RWPE2 (cell line): ENCODE measurements at regions not wholly inside any gene's neighbourhood (a gene's known extent, or its start where the extent isn't known, plus 50 kb on each side); places are given as distances from the start of the nearest gene placed in this dataset.

Experiments
- ATAC-seq: fragments of 200-7000 bp; cut with Tn5 transposase; 3 replicates; pipeline ENCODE4 v1.9.1; 2021; ENCODE audit warnings: low read depth
- DNase-seq: peaks from one replicate; pipeline ENCODE4 v3.0.0-alpha.2; 2020; ENCODE audit warnings: low spot score
- H3K27ac ChIP-seq: fragments of 450-650 bp; 2 replicates; pipeline ENCODE4 v1.5.1; 2017; ENCODE audit warnings: mild to moderate bottlenecking; ENCODE audit not compliant: poor library complexity, severe bottlenecking
- H3K27me3 ChIP-seq: fragments of 250-450 bp; sonication (Bioruptor Pico); 2 replicates; pipeline ENCODE4 v1.5.1; 2021; ENCODE audit warnings: mild to moderate bottlenecking, moderate library complexity; ENCODE audit not compliant: insufficient read depth, poor library complexity, severe bottlenecking
- H3K36me3 ChIP-seq: fragments of 250-450 bp; sonication (Bioruptor Pico); 2 replicates; pipeline ENCODE4 v1.5.1; 2020; ENCODE audit warnings: low read depth, mild to moderate bottlenecking, moderate library complexity
- H3K4me1 ChIP-seq: fragments of 250-450 bp; sonication (Bioruptor Pico); 2 replicates; pipeline ENCODE4 v1.5.1; 2021; ENCODE audit warnings: mild to moderate bottlenecking, moderate library complexity; ENCODE audit not compliant: insufficient read depth, poor library complexity, severe bottlenecking
- H3K4me3 ChIP-seq: fragments of 250-450 bp; sonication (Bioruptor Pico); 2 replicates; pipeline ENCODE4 v1.5.1; 2021; ENCODE audit warnings: mild to moderate bottlenecking, moderate library complexity; ENCODE audit not compliant: severe bottlenecking
- H3K9me3 ChIP-seq: fragments of 250-450 bp; sonication (Bioruptor Pico); 2 replicates; pipeline ENCODE4 v1.5.1; 2021; ENCODE audit warnings: mild to moderate bottlenecking, moderate library complexity; ENCODE audit not compliant: severe bottlenecking
- CTCF ChIP-seq: fragments of 450-650 bp; IDR thresholded peaks from one replicate; pipeline ENCODE4 v1.5.1; 2017; ENCODE audit warnings: mild to moderate bottlenecking, moderate library complexity; ENCODE audit not compliant: poor library complexity, severe bottlenecking

- DNase-seq (no peak), ATAC-seq (no peak)
- H3K27ac ChIP-seq = no peak overlapping the region
- H3K9me3 ChIP-seq = peaks cover 5% of the 10 kb centered on the region
- H3K27me3 ChIP-seq = no peaks in the 10 kb centered on the region
- H3K4me3 ChIP-seq = no peak overlapping the region
- H3K4me1 ChIP-seq = no peaks in the 10 kb centered on the region
- no peak for TF ChIP-seq CTCF
- H3K36me3 ChIP-seq = no peaks in the 10 kb centered on the region
Observed at GRCh38 chr5:101989659-101990058, 306.4 kb downstream of the SLCO4C1 start.

- ATAC-seq (peak; percentile 57; the same call in 2 of the 3 replicates), DNase-seq (no peak)
- H3K4me3 ChIP-seq = no peak overlapping the region
- H3K27ac ChIP-seq = no peak overlapping the region
- no peaks in the 10 kb centered on the region for H3K9me3 ChIP-seq
- no peaks in the 10 kb centered on the region for H3K27me3 ChIP-seq
- TF ChIP-seq CTCF = peak; percentile 96
- H3K4me1 ChIP-seq = no peaks in the 10 kb centered on the region
- no peaks in the 10 kb centered on the region for H3K36me3 ChIP-seq
Observed at GRCh38 chr5:101977729-101978345, 318.2 kb downstream of the SLCO4C1 start.

- Histone ChIP-seq H3K36me3 (no peaks in the 10 kb centered on the region), H3K27me3 (no peaks in the 10 kb centered on the region), H3K27ac (no peak overlapping the region), H3K4me1 (no peaks in the 10 kb centered on the region), H3K4me3 (no peak overlapping the region), H3K9me3 (no peaks in the 10 kb centered on the region)
- DNase-seq (no peak), ATAC-seq (no peak)
- no peak for TF ChIP-seq CTCF
Observed at GRCh38 chr5:101976933-101977332, 319.2 kb downstream of the SLCO4C1 start.

- no peaks in the 10 kb centered on the region for H3K4me1 ChIP-seq
- H3K27me3 ChIP-seq = no peaks in the 10 kb centered on the region
- no peaks in the 10 kb centered on the region for H3K36me3 ChIP-seq
- no peak overlapping the region for H3K4me3 ChIP-seq
- H3K27ac ChIP-seq = no peak overlapping the region
- no peak for DNase-seq
- no peaks in the 10 kb centered on the region for H3K9me3 ChIP-seq
- ATAC-seq = no peak
- TF ChIP-seq CTCF = no peak
Observed at GRCh38 chr5:101969742-101970141, 326.3 kb downstream of the SLCO4C1 start.

GRCh38 chr5:101966476-101966875 lies 329.6 kb downstream of the SLCO4C1 start:
- no peak overlapping the region for H3K27ac ChIP-seq
- no peaks in the 10 kb centered on the region for H3K9me3 ChIP-seq
- DNase-seq (no peak), ATAC-seq (no peak)
- no peak overlapping the region for H3K4me3 ChIP-seq
- H3K4me1 ChIP-seq = no peaks in the 10 kb centered on the region
- H3K36me3 ChIP-seq = no peaks in the 10 kb centered on the region
- TF ChIP-seq CTCF = no peak
- no peaks in the 10 kb centered on the region for H3K27me3 ChIP-seq
